HG02610 (cell line): ENCODE measurements at regions not wholly inside any gene's neighbourhood (a gene's known extent, or its start where the extent isn't known, plus 50 kb on each side); places are given as distances from the start of the nearest gene placed in this dataset.

Source experiments
- ATAC-seq: cut with Tn5 transposase; IDR thresholded peaks from one replicate; pipeline ENCODE4 v1.9.1; 2021; ENCODE audit warnings: mild to moderate bottlenecking, moderate library complexity; ENCODE audit not compliant: unreplicated experiment

GRCh38 chr11:122183933-122184332 lies 67.9 kb upstream of the BLID start:
- ATAC-seq: no peak

DNA sequence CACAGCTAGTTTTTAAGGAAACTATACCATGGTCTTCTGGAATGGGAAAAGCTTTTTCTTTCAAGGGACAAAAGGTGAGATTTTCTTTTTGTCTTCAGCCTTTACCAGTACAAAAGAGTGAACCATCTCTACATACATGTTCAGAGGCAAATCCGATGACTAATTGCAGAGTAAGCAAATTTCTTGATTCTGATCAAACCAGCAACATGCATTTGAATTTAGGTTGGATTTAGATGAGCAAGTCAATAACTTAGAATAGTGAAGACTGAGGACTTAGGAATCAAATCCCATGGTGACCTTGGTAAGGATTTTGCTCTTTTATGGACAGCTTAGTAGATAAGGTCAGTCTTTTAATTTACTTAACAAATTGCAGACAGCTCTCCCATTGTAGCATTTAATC lies 65.9 kb upstream of the BLID start:
- ATAC-seq: no peak

DNA sequence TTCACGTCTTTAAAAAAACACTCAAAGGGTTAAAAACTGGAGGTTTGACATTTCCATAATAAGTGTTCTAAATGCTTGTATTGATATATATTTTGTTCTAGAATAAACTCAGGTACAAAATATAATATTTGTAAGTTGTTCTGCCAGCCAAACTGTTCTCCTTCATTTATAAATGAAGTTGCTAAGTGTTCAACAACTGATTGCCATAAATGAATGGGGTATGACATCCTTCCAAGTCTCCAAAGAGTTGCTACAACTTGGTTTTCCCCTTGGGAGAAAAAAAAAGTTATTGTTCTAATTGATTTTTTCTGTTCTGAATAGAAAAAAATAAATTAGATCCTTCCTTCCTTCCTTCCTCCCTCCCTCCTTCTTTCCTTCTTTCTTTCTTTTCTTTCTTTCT lies 65.4 kb upstream of the BLID start:
- no peak for ATAC-seq

- ATAC-seq: no peak
Observed at GRCh38 chr11:122179961-122180834, 64.2 kb upstream of the BLID start.

GRCh38 chr11:122178795-122179194 lies 62.8 kb upstream of the BLID start:
- no peak for ATAC-seq

DNA sequence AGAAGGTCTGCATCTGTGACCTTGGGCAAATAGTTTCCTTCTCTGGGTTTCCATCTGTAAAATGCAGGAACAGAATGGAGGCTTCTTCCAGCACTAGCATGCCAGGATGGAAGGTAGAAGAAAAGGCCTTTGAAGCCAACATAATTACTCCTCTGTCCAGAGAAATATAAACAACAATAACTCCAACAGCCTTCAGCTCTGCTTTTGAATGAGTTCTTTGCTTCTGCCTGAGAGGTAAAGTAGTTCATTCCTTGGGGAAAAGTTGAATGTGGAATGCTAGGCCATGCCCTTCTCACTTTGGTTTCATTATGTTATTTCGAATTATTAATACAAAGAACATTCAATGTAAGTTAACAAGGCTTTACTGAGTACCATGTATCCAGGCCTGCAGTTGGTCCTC lies 61.2 kb upstream of the BLID start:
- no peak for ATAC-seq

DNA sequence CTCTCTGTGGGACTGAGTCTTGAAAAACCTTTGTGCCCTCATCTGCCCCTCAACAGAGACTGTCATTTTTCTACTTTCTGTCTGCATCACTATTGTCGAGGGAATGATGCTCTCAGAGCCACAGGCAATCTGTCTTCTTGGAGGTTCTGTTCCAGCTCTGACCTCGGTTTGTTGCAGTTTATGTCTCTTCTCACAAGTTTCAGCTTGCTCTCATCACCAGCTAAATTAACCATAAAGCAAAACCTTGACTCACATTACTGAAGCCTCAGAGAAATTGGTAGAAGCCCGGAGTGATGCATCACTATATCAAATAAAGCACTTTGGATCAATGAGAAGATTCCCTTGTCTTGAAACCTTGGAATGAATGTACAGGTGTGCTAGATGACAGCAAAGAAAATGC lies 60.6 kb upstream of the BLID start:
- ATAC-seq: no peak

DNA sequence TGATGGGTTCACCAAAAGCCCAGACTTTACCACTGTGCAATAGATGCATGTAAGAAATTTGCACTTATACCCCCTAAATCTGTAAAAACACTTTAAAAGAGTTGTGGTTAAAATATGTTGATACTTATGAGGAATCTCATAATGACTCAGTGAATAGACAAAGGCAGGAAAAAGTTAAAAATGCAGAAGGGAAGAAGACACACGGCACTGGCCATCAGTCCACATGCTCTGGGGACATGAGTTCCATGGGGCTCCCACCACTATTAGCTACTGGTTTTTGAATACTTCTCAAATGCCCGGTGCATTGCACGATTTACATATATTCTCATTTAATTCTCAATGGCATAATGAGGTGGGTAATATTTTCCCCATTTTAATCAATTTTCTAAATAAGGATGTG lies 59.3 kb upstream of the BLID start:
- ATAC-seq: no peak

- ATAC-seq: no peak
Observed at GRCh38 chr11:122173587-122173986, 57.6 kb upstream of the BLID start.

DNA sequence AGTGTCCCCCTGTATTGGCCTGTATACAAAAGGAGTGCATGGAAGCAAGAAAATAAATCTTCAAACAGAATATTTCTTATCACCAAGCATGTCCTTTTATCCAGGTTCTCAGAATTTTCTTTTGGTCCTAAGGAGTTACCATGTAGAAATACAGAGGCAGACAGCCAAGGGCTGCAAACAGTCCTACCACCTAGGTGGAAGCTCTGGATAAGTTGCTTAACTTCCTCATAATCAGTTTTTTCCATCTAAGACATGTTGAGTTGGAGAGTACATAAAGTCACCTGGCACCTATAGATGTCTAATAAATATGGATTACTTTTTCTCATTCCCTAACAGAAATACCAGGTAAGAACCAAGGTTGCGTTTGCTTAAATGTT lies 57.0 kb upstream of the BLID start:
- ATAC-seq: no peak

DNA sequence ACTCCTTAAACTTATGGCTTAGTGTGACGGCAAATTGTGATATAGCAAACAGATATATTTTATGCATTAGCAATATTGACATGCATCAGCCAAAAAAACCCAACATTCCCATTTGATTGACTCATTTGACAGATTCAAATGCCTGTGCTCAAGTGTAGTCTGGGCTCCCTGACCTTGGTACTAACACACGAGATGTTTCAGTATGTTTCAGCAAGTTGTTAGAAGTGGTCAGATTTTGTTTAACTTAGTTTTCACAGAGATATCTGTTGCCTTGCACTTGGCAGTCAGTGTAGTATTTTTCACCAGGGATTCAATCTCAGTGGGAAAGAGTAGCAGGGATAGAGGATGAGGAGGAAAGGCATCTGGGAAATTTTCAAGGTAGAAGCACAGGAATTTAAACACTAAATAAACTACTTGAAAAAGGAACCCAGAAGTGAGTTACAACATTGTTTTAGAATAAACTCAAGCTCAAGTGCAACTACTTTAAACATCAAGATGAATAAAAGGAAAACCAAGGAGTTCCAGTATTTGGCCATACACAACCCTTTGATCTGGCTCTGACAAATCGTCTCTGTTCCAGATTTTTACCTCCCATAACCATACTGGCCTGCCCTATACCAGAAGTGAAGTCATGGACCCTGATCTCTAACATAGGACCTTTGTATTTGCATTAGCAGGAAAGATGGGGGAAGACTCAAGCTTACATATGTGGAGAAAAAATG lies 56.5 kb upstream of the BLID start:
- ATAC-seq: no peak

GRCh38 chr11:122170815-122171475 lies 54.9 kb upstream of the BLID start:
- ATAC-seq: no peak

- no peak for ATAC-seq
Observed at GRCh38 chr11:122168218-122168617, 52.2 kb upstream of the BLID start.

DNA sequence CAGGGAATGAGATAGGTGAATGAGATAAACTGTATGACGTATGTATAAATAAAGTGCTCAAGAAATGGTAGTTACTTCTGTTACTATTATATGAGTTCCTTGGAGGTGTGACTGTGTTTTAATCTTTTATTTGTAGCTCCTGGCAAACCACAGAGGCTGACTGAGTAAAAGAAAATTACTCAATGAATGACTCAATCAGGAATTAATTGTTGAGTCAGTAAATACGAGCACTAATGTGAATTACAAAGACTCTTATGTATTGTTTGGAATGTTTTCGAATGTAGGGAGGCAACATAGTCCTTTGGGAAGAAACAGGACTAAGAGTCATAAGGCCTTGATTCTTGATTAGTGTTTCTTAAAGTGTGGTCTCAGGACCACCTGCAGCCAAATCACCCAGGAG lies 51.1 kb upstream of the BLID start:
- no peak for ATAC-seq

GRCh38 chr11:122165607-122166371 lies 49.8 kb upstream of the BLID start:
- ATAC-seq: no peak
